Hepatocyte (in vitro differentiated cells): ENCODE measurements at regions not wholly inside any gene's neighbourhood (a gene's known extent, or its start where the extent isn't known, plus 50 kb on each side); places are given as distances from the start of the nearest gene placed in this dataset.

Experiments used
- EZH2 ChIP-seq: fragments of 200-600 bp; sonication (generic); IDR thresholded peaks from 2 replicates; pipeline ENCODE4 v1.6.1; 2016; ENCODE audit warnings: antibody characterized with exemption, mild to moderate bottlenecking, borderline replicate concordance
- EZH2phosphoT487 ChIP-seq: fragments of 200-600 bp; sonication (generic); IDR thresholded peaks from one replicate; pipeline ENCODE4 v1.6.1; 2018; ENCODE audit warnings: antibody characterized with exemption, mild to moderate bottlenecking, low read depth, moderate library complexity; ENCODE audit not compliant: unreplicated experiment, severe bottlenecking
- TF ChIP-seq, protein P1 (sequence below): fragments of 200-600 bp; sonication (generic); IDR thresholded peaks from 2 replicates; pipeline ENCODE4 v1.5.1; 2016; ENCODE audit warnings: antibody characterized with exemption, mild to moderate bottlenecking; ENCODE audit not compliant: poor library complexity

DNA sequence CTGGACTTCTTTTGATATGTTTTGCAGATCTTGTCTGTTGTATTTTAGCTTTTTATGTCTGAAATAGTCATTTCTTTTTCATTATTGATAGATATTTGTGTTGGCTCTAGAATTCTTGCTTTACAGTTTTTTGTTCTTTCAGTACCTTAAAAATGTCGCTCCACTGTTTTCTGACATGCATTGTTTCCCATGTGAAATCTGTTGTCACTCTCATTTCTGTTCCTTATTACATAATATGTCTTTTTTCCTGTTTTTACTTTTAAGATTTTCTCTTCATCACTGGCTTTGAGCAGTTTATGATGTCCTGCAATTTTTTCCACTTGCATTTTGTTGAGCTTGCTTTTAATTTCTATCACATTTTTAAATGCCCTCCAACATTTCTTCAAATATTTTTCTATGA, 270.4 kb upstream of the TARS1 start:
- TF ChIP-seq, protein P1, sequence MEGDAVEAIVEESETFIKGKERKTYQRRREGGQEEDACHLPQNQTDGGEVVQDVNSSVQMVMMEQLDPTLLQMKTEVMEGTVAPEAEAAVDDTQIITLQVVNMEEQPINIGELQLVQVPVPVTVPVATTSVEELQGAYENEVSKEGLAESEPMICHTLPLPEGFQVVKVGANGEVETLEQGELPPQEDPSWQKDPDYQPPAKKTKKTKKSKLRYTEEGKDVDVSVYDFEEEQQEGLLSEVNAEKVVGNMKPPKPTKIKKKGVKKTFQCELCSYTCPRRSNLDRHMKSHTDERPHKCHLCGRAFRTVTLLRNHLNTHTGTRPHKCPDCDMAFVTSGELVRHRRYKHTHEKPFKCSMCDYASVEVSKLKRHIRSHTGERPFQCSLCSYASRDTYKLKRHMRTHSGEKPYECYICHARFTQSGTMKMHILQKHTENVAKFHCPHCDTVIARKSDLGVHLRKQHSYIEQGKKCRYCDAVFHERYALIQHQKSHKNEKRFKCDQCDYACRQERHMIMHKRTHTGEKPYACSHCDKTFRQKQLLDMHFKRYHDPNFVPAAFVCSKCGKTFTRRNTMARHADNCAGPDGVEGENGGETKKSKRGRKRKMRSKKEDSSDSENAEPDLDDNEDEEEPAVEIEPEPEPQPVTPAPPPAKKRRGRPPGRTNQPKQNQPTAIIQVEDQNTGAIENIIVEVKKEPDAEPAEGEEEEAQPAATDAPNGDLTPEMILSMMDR, result no peak
- TF ChIP-seq EZH2 (no peak), EZH2phosphoT487 (no peak)
